SJCRH30 (cell line): ENCODE measurements at regions not wholly inside any gene's neighbourhood (a gene's known extent, or its start where the extent isn't known, plus 50 kb on each side); places are given as distances from the start of the nearest gene placed in this dataset.

Source experiments
- DNase-seq, 2 experiments: peaks; one replicate each; pipeline ENCODE4 v3.0.0-alpha.2; 2015 to 2020
- H3K27ac ChIP-seq: fragments of 250-450 bp; sonication (Bioruptor Pico); 2 replicates; pipeline ENCODE4 v1.5.1; 2020; ENCODE audit warnings: mild to moderate bottlenecking, moderate library complexity
- H3K27me3 ChIP-seq: fragments of 250-450 bp; sonication (Bioruptor Pico); 2 replicates; pipeline ENCODE4 v1.5.1; 2020; ENCODE audit warnings: mild to moderate bottlenecking, moderate library complexity
- H3K36me3 ChIP-seq: fragments of 250-450 bp; sonication (Bioruptor Pico); 2 replicates; pipeline ENCODE4 v1.5.1; 2020; ENCODE audit warnings: mild to moderate bottlenecking, moderate library complexity
- H3K4me1 ChIP-seq: fragments of 250-450 bp; sonication (Bioruptor Pico); 2 replicates; pipeline ENCODE4 v1.5.1; 2020; ENCODE audit warnings: mild to moderate bottlenecking, moderate library complexity
- H3K4me3 ChIP-seq: fragments of 250-450 bp; sonication (Bioruptor Pico); 2 replicates; pipeline ENCODE4 v1.5.1; 2020; ENCODE audit warnings: mild to moderate bottlenecking, moderate library complexity
- H3K9me3 ChIP-seq: fragments of 250-450 bp; sonication (Bioruptor Pico); replicated peaks from 2 replicates; pipeline ENCODE4 v1.5.1; 2020; ENCODE audit warnings: mild to moderate bottlenecking, moderate library complexity

- DNase-seq = no peak
- Histone ChIP-seq H3K9me3 (no peaks in the 10 kb centered on the region), H3K27ac (no peak overlapping the region), H3K36me3 (no peaks in the 10 kb centered on the region), H3K27me3 (no peaks in the 10 kb centered on the region), H3K4me1 (no peaks in the 10 kb centered on the region), H3K4me3 (no peak overlapping the region)
Measured at GRCh38 chr10:44787480-44788075, 123.6 kb upstream of the TMEM72 start.

GRCh38 chr10:44788147-44789129 lies 122.7 kb upstream of the TMEM72 start:
- no peak for DNase-seq
- Histone ChIP-seq H3K27me3 (no peaks in the 10 kb centered on the region), H3K27ac (no peak overlapping the region), H3K36me3 (no peaks in the 10 kb centered on the region), H3K4me1 (no peaks in the 10 kb centered on the region), H3K9me3 (no peaks in the 10 kb centered on the region), H3K4me3 (no peak overlapping the region)

- H3K27me3 ChIP-seq = no peaks in the 10 kb centered on the region
- no peak overlapping the region for H3K27ac ChIP-seq
- no peak overlapping the region for H3K4me3 ChIP-seq
- no peaks in the 10 kb centered on the region for H3K36me3 ChIP-seq
- no peak for DNase-seq
- H3K4me1 ChIP-seq = no peaks in the 10 kb centered on the region
- no peaks in the 10 kb centered on the region for H3K9me3 ChIP-seq
Measured at GRCh38 chr10:44792119-44792775, 118.9 kb upstream of the TMEM72 start.

GRCh38 chr10:44799966-44800365 lies 111.2 kb upstream of the TMEM72 start:
- no peaks in the 10 kb centered on the region for H3K9me3 ChIP-seq
- H3K27ac ChIP-seq = no peak overlapping the region
- no peaks in the 10 kb centered on the region for H3K27me3 ChIP-seq
- H3K4me1 ChIP-seq = no peaks in the 10 kb centered on the region
- no peak for DNase-seq
- no peaks in the 10 kb centered on the region for H3K36me3 ChIP-seq
- H3K4me3 ChIP-seq = no peak overlapping the region

- H3K4me3 ChIP-seq = no peak overlapping the region
- no peaks in the 10 kb centered on the region for H3K9me3 ChIP-seq
- no peaks in the 10 kb centered on the region for H3K27me3 ChIP-seq
- no peaks in the 10 kb centered on the region for H3K4me1 ChIP-seq
- H3K36me3 ChIP-seq = no peaks in the 10 kb centered on the region
- H3K27ac ChIP-seq = no peak overlapping the region
- peak; percentile 30 to 44 for DNase-seq
Measured at GRCh38 chr10:44801383-44802327, 109.5 kb upstream of the TMEM72 start.

GRCh38 chr10:44803862-44804261 lies 107.3 kb upstream of the TMEM72 start:
- no peaks in the 10 kb centered on the region for H3K27me3 ChIP-seq
- H3K4me1 ChIP-seq = no peaks in the 10 kb centered on the region
- no peak for DNase-seq
- H3K4me3 ChIP-seq = no peak overlapping the region
- no peaks in the 10 kb centered on the region for H3K36me3 ChIP-seq
- no peak overlapping the region for H3K27ac ChIP-seq
- H3K9me3 ChIP-seq = no peaks in the 10 kb centered on the region

- H3K27ac ChIP-seq = no peak overlapping the region
- H3K27me3 ChIP-seq = no peaks in the 10 kb centered on the region
- H3K4me1 ChIP-seq = no peaks in the 10 kb centered on the region
- no peak for DNase-seq
- no peaks in the 10 kb centered on the region for H3K36me3 ChIP-seq
- H3K4me3 ChIP-seq = no peak overlapping the region
- no peaks in the 10 kb centered on the region for H3K9me3 ChIP-seq
Measured at GRCh38 chr10:44804661-44805060, 106.5 kb upstream of the TMEM72 start.

GRCh38 chr10:44805466-44806210 lies 105.5 kb upstream of the TMEM72 start:
- Histone ChIP-seq H3K27ac (no peak overlapping the region), H3K36me3 (no peaks in the 10 kb centered on the region), H3K4me1 (no peaks in the 10 kb centered on the region), H3K4me3 (no peak overlapping the region), H3K27me3 (no peaks in the 10 kb centered on the region), H3K9me3 (no peaks in the 10 kb centered on the region)
- no peak for DNase-seq

- Histone ChIP-seq H3K4me1 (no peaks in the 10 kb centered on the region), H3K9me3 (no peaks in the 10 kb centered on the region), H3K27me3 (no peaks in the 10 kb centered on the region), H3K36me3 (no peaks in the 10 kb centered on the region), H3K4me3 (no peak overlapping the region), H3K27ac (no peak overlapping the region)
- DNase-seq = no peak
Measured at GRCh38 chr10:44806950-44807349, 104.2 kb upstream of the TMEM72 start.

GRCh38 chr10:44807451-44807850 lies 103.7 kb upstream of the TMEM72 start:
- H3K27ac ChIP-seq = no peak overlapping the region
- no peaks in the 10 kb centered on the region for H3K4me1 ChIP-seq
- H3K9me3 ChIP-seq = no peaks in the 10 kb centered on the region
- no peaks in the 10 kb centered on the region for H3K36me3 ChIP-seq
- no peak overlapping the region for H3K4me3 ChIP-seq
- no peaks in the 10 kb centered on the region for H3K27me3 ChIP-seq
- DNase-seq = no peak

GRCh38 chr10:44809647-44810046 lies 101.5 kb upstream of the TMEM72 start:
- Histone ChIP-seq H3K27me3 (no peaks in the 10 kb centered on the region), H3K27ac (no peak overlapping the region), H3K4me3 (no peak overlapping the region), H3K4me1 (no peaks in the 10 kb centered on the region), H3K9me3 (no peaks in the 10 kb centered on the region), H3K36me3 (no peaks in the 10 kb centered on the region)
- no peak for DNase-seq

GRCh38 chr10:44811072-44811471 lies 100.1 kb upstream of the TMEM72 start:
- Histone ChIP-seq H3K9me3 (no peaks in the 10 kb centered on the region), H3K4me1 (no peaks in the 10 kb centered on the region), H3K36me3 (no peaks in the 10 kb centered on the region), H3K27ac (no peak overlapping the region), H3K4me3 (no peak overlapping the region), H3K27me3 (no peaks in the 10 kb centered on the region)
- no peak for DNase-seq

GRCh38 chr10:44813201-44813600 lies 97.9 kb upstream of the TMEM72 start:
- Histone ChIP-seq H3K36me3 (no peaks in the 10 kb centered on the region), H3K27me3 (no peaks in the 10 kb centered on the region), H3K4me1 (no peaks in the 10 kb centered on the region), H3K27ac (no peak overlapping the region), H3K4me3 (no peak overlapping the region), H3K9me3 (no peaks in the 10 kb centered on the region)
- no peak for DNase-seq

GRCh38 chr10:44814929-44815328 lies 96.2 kb upstream of the TMEM72 start:
- H3K4me1 ChIP-seq = no peaks in the 10 kb centered on the region
- no peak for DNase-seq

More at GRCh38 chr10:44814929-44815328, 96.2 kb upstream of the TMEM72 start:
- Histone ChIP-seq H3K27me3 (no peaks in the 10 kb centered on the region), H3K4me3 (no peak overlapping the region), H3K36me3 (no peaks in the 10 kb centered on the region), H3K27ac (no peak overlapping the region), H3K9me3 (no peaks in the 10 kb centered on the region)
